GM23248 (cell line): ENCODE measurements at regions not wholly inside any gene's neighbourhood (a gene's known extent, or its start where the extent isn't known, plus 50 kb on each side); places are given as distances from the start of the nearest gene placed in this dataset.

Experiments used
- DNase-seq: peaks from one replicate; pipeline ENCODE4 v3.0.0-alpha.2; 2015
- H2AFZ ChIP-seq: fragments of 200-600 bp; sonication (generic); 2 replicates; pipeline ENCODE4 v1.6.1; 2016; ENCODE audit warnings: antibody characterized with exemption
- H3F3A ChIP-seq: fragments of 200-600 bp; sonication (generic); 2 replicates; pipeline ENCODE4 v1.6.1; 2016; ENCODE audit warnings: mild to moderate bottlenecking, antibody characterized with exemption, mixed run types; ENCODE audit not compliant: insufficient read depth
- H3K27ac ChIP-seq: fragments of 200-600 bp; sonication (generic); 2 replicates; pipeline ENCODE4 v1.5.1; 2016; ENCODE audit warnings: mild to moderate bottlenecking
- H3K27me3 ChIP-seq: fragments of 200-600 bp; sonication (generic); replicated peaks from 2 replicates; pipeline ENCODE4 v1.6.1; 2016; ENCODE audit warnings: mild to moderate bottlenecking; ENCODE audit not compliant: insufficient read depth
- H3K36me3 ChIP-seq: fragments of 200-600 bp; sonication (generic); 2 replicates; pipeline ENCODE4 v1.6.1; 2016; ENCODE audit warnings: low read depth, mild to moderate bottlenecking
- H3K4me1 ChIP-seq: fragments of 200-600 bp; sonication (generic); 2 replicates; pipeline ENCODE4 v1.6.1; 2016; ENCODE audit warnings: mild to moderate bottlenecking; ENCODE audit not compliant: insufficient read depth
- H3K4me2 ChIP-seq: fragments of 200-600 bp; sonication (generic); one replicate; pipeline ENCODE4 v1.6.1; 2016; ENCODE audit warnings: mild to moderate bottlenecking; ENCODE audit not compliant: unreplicated experiment
- H3K4me3 ChIP-seq: fragments of 200-600 bp; sonication (generic); 2 replicates; pipeline ENCODE4 v1.5.1; 2016; ENCODE audit warnings: mild to moderate bottlenecking
- H3K79me2 ChIP-seq: fragments of 200-600 bp; sonication (generic); 2 replicates; pipeline ENCODE4 v1.6.1; 2016; ENCODE audit warnings: mild to moderate bottlenecking; ENCODE audit not compliant: insufficient read depth
- H3K9ac ChIP-seq: fragments of 200-600 bp; sonication (generic); 2 replicates; pipeline ENCODE4 v1.6.1; 2016; ENCODE audit warnings: mild to moderate bottlenecking
- H3K9me2 ChIP-seq: fragments of 200-600 bp; sonication (generic); 2 replicates; pipeline ENCODE4 v1.6.1; 2016; ENCODE audit warnings: mixed run types, mild to moderate bottlenecking, moderate library complexity; ENCODE audit not compliant: insufficient read depth
- H3K9me3 ChIP-seq: fragments of 200-600 bp; sonication (generic); one replicate; pipeline ENCODE4 v1.6.1; 2017; ENCODE audit warnings: low read depth
- H4K20me1 ChIP-seq: fragments of 200-600 bp; sonication (generic); 2 replicates; pipeline ENCODE4 v1.6.0; 2016; ENCODE audit not compliant: insufficient read depth
- EZH2 ChIP-seq: fragments of 200-600 bp; sonication (generic); IDR thresholded peaks from 2 replicates; pipeline ENCODE4 v1.6.1; 2018; ENCODE audit warnings: antibody characterized with exemption, mild to moderate bottlenecking; ENCODE audit not compliant: insufficient read depth, poor library complexity, severe bottlenecking
- EZH2phosphoT487 ChIP-seq: fragments of 200-600 bp; sonication (generic); IDR thresholded peaks from 2 replicates; pipeline ENCODE4 v1.6.1; 2018; ENCODE audit warnings: antibody characterized with exemption, moderate library complexity, mild to moderate bottlenecking, low read depth; ENCODE audit not compliant: insufficient read depth
- WGBS, 2 experiments: methylation state at CpG; one replicate each; pipeline ENCODE4 v1.1.6; 2015 to 2017; ENCODE audit warnings: low lambda C conversion rate in 2 of 2, low coverage in 1 of 2; ENCODE audit errors: missing lambda C conversion rate in 2 of 2; 5-methylcytosine and 5-hydroxymethylcytosine counted together
- in situ Hi-C: fragments of 300-500 bp; cut with MboI; formaldehyde crosslinking; loops from 2 replicates; pipeline ENCODE4 v1.15.0; 2020

DNA sequence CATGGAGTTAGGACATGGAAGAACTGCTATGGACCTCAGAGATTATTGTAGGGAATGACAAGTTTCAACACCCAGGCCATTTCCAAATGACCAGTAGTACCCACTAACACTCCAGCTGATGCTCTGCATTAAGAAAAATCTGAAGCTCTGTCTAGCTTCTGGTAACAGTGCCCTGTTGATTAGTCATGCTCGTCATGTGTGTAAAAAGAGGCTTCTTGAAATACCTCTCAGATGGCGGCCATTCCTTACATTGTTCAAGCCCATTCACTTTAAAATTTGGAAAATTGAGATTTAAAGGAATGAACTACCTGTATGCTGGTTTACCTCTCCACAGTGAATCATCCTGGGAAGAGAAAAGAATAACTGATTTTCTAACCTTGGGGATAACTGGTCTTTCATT is 527.9 kb upstream of the ARGLU1 start:
- Histone ChIP-seq H3K9me2 (no peaks in the 10 kb centered on the region), H3K79me2 (no peaks in the 10 kb centered on the region), H3K4me3 (no peak overlapping the region), H3K4me1 (no peaks in the 10 kb centered on the region), H3K9ac (no peak overlapping the region), H3K4me2 (no peak overlapping the region), H3K27ac (no peak overlapping the region), H3K27me3 (no peaks in the 10 kb centered on the region), H3F3A (no peaks in the 10 kb centered on the region), H3K9me3 (no peaks in the 10 kb centered on the region), H2AFZ (no peak overlapping the region), H3K36me3 (no peaks in the 10 kb centered on the region), H4K20me1 (no peaks in the 10 kb centered on the region)
- TF ChIP-seq EZH2phosphoT487 (no peak), EZH2 (no peak)
- in situ Hi-C loops, result no loop called here
- WGBS, 2 experiments, result 63 to 67% methylated on average over 2 of the region's 2 CpGs
- no peak for DNase-seq

DNA sequence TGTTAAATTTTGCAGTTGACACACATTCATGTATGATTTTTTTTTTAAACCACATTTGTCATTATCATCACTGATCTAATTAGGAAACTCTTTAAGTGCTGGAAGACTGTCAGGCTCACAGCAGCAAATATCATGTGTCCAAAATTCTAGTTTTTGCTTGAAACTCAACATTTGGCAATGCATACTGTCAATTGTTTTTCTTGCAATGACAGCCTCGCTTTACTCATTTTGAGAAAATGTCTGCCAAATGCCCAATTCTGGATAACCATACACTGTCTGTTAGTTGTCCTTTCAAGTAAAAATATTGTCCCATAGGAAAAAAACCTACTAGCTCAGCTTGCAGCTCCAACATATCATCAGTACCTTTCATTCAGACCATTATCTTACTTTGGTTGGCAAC is 523.9 kb upstream of the ARGLU1 start:
- no peak for TF ChIP-seq EZH2phosphoT487
- no peak for TF ChIP-seq EZH2

DNA sequence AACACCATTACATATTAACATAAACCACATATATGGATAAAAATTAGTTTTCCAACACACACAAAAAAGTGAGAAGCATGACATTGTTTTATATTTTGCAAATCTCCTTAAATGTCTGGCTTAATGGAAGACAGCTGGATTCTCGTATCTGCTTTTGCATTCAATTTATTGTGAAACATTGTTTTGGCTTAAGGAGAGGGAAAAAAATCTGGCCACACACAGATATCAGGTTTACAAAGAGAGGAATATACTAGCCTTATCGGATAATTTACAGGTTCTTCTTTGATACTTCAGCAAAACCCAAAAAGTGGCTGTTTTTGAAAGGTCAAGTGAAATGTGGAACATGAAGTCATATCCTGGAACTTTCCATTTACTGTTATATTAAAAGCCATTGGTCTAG is 523.5 kb upstream of the ARGLU1 start:
- 2 to 6% methylated on average over 2 of the region's 2 CpGs for WGBS, 2 experiments
- Histone ChIP-seq H4K20me1 (no peaks in the 10 kb centered on the region), H3K9ac (no peak overlapping the region), H3K4me3 (no peak overlapping the region), H3K9me3 (no peaks in the 10 kb centered on the region), H3K4me2 (no peak overlapping the region), H3K4me1 (no peaks in the 10 kb centered on the region), H2AFZ (no peak overlapping the region), H3K27me3 (no peaks in the 10 kb centered on the region), H3K79me2 (no peaks in the 10 kb centered on the region), H3K9me2 (no peaks in the 10 kb centered on the region), H3K27ac (no peak overlapping the region), H3K36me3 (no peaks in the 10 kb centered on the region), H3F3A (no peaks in the 10 kb centered on the region)
- no peak for DNase-seq
- in situ Hi-C loops, result no loop called here
- TF ChIP-seq EZH2phosphoT487 (no peak), EZH2 (no peak)

More for the DNA sequence above, 523.9 kb upstream of the ARGLU1 start:
- no peaks in the 10 kb centered on the region for H3K79me2 ChIP-seq
- H2AFZ ChIP-seq, result no peak overlapping the region
- no peaks in the 10 kb centered on the region for H4K20me1 ChIP-seq
- no peak for DNase-seq
- no peak overlapping the region for H3K9ac ChIP-seq
- H3K27me3 ChIP-seq, result no peaks in the 10 kb centered on the region
- H3K27ac ChIP-seq, result no peak overlapping the region
- no peaks in the 10 kb centered on the region for H3K9me3 ChIP-seq
- in situ Hi-C loops, result no loop called here
- WGBS, 2 experiments, result 0 to 3% methylated on average over 1 of the region's 1 CpG
- H3K4me1 ChIP-seq, result no peaks in the 10 kb centered on the region
- H3K9me2 ChIP-seq, result no peaks in the 10 kb centered on the region
- no peaks in the 10 kb centered on the region for H3K36me3 ChIP-seq
- no peaks in the 10 kb centered on the region for H3F3A ChIP-seq
- H3K4me2 ChIP-seq, result no peak overlapping the region
- H3K4me3 ChIP-seq, result no peak overlapping the region

DNA sequence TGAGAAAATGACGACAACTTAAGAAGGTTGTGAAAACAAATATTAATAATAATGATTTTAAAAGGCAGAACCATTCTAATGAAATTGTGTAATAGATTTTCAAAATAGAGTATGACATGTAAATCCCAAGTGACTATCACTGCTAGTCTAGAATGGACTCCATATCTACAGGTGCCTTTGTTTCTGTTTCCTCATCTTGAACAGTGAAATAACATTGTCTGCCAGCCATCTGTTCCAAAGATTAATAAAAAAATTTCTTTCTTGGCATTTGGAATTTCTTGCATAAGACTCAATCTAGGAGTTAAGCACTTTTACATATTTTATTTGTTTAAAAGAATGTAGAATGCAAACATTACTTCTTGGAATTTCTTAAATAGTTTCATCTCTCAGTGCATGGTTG is 520.1 kb upstream of the ARGLU1 start:
- Histone ChIP-seq H4K20me1 (no peaks in the 10 kb centered on the region), H3K4me3 (no peak overlapping the region), H3K36me3 (no peaks in the 10 kb centered on the region), H3K4me1 (no peaks in the 10 kb centered on the region), H3K9me3 (no peaks in the 10 kb centered on the region), H3K27ac (no peak overlapping the region), H2AFZ (no peak overlapping the region), H3K9ac (no peak overlapping the region), H3K4me2 (no peak overlapping the region), H3K79me2 (no peaks in the 10 kb centered on the region), H3F3A (no peaks in the 10 kb centered on the region), H3K27me3 (no peaks in the 10 kb centered on the region), H3K9me2 (no peaks in the 10 kb centered on the region)
- 26 to 28% methylated on average over 1 of the region's 1 CpG for WGBS, 2 experiments
- no peak for TF ChIP-seq EZH2phosphoT487
- TF ChIP-seq EZH2, result no peak
- in situ Hi-C loops, result no loop called here
- DNase-seq, result no peak

DNA sequence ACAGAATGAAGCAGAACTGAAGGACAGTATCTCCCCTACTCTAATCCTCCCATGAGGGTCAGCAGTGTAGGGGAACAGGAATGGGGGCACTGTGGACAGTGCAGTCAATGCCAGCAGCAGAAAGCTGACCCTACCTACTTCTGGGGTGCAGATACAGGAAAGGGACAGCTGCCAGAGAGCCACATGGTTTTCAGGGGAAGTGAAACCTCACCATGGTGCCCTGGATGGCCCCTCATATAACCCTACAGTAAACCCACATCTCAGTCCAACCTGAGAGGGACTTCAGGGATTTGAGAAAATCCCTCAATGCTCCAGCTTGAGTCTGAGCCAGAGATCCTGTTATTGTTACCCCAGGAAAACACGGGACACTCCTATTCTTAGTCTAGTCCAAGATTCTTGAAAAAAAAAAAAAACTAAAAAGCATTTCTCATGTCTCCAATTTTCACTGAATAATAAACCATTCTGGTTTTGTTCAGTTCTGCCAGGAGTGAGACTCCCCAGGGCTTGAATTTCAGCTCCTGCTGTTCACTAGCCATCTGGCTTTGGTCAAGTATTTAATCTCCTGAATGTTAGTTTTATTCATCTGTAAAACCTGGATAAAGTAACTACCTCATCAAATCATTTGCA is 511.6 kb upstream of the ARGLU1 start:
- Histone ChIP-seq H2AFZ (no peak overlapping the region), H3K9me3 (no peaks in the 10 kb centered on the region), H3K4me3 (no peak overlapping the region), H3K9me2 (no peaks in the 10 kb centered on the region), H3K36me3 (no peaks in the 10 kb centered on the region), H3K79me2 (no peaks in the 10 kb centered on the region), H3K27me3 (no peaks in the 10 kb centered on the region), H3K9ac (no peak overlapping the region), H4K20me1 (no peaks in the 10 kb centered on the region), H3K4me1 (no peaks in the 10 kb centered on the region), H3K4me2 (no peak overlapping the region), H3F3A (no peaks in the 10 kb centered on the region), H3K27ac (no peak overlapping the region)
- 0% methylated on average over 1 of the region's 1 CpG for WGBS, 2 experiments
- TF ChIP-seq EZH2phosphoT487 (no peak), EZH2 (no peak)
- no peak for DNase-seq
- in situ Hi-C loops, result no loop called here
